Pancreas (tissue), 10 donors: ENCODE measurements at regions not wholly inside any gene's neighbourhood (a gene's known extent, or its start where the extent isn't known, plus 50 kb on each side); places are given as distances from the start of the nearest gene placed in this dataset.

ENCODE experiments used
- ATAC-seq, 4 donors: fragments of 200-7000 bp; cut with Tn5 transposase; one replicate each; pipeline versions ENCODE4 v1.8.0 to v1.9.1; 2020; ENCODE audit warnings: mild to moderate bottlenecking in 4 of 4, moderate library complexity in 4 of 4
- DNase-seq, 6 donors: peaks; one replicate each; pipeline ENCODE4 v3.0.0-alpha.2; 2020
- FAIRE-seq: peaks from 2 replicates; lab custom pipeline; 2012; peaks lifted over from hg19 to GRCh38; lab: Jason Lieb, UNC
- H3K27ac ChIP-seq, 4 donors: fragments of 200-600 bp; sonication (generic); 1 replicate in 3 of 4; 2 replicates in 1 of 4; pipeline versions ENCODE4 v1.5.0 to v1.8.0; 2020
- H3K27me3 ChIP-seq, 4 donors: fragments of 200-600 bp; one replicate each; pipeline ENCODE4 v1.8.0; 2021
- H3K36me3 ChIP-seq, 3 donors: fragments of 200-600 bp; sonication (generic) in 1 of 3; one replicate each; pipeline versions ENCODE4 v1.5.0 to v1.8.0; 2020 to 2021
- H3K4me1 ChIP-seq, 3 donors: fragments of 200-600 bp; one replicate each; pipeline ENCODE4 v1.8.0; 2021
- H3K4me3 ChIP-seq, 4 donors: fragments of 200-600 bp; sonication (generic) in 2 of 4; one replicate each; pipeline versions ENCODE4 v1.5.0 to v1.8.0; 2020 to 2021
- H3K9me3 ChIP-seq, 4 donors: fragments of 200-600 bp; one replicate each; pipeline ENCODE4 v1.8.0; 2021
- WGBS, 2 donors: extraction: QIAGEN DNeasy Blood & Tissue Kit; methylation state at CpG; one replicate each; pipeline ENCODE4 v1.1.7; 2013; 5-methylcytosine and 5-hydroxymethylcytosine counted together
- intact Hi-C, 3 donors: fragments of 100-400 bp; cut with DNase I; formaldehyde crosslinking; loops; one replicate each; pipeline versions ENCODE4 v1.11.1 to v1.14.2; 2022
- TF ChIP-seq, protein P1 (sequence below), 4 donors: fragments of 200-600 bp; sonication (generic) in 3 of 4; IDR thresholded peaks; one replicate each; pipeline versions ENCODE4 v1.5.0 to v1.8.0; 2021; ENCODE audit warnings: antibody characterized with exemption in 4 of 4
- donor health status: healthy with polysubstance abuse.
- donor health status: DM: no; HTN: no; CAD: no; lungs with moderate emphysema.
- donor health status: DM: no; HTN: no; CAD: no.
- donor health status: control.
- donor health status: control.
- donor health status: Bipolar disorder and iron deficiency.
- donor health status: DM: yes; HTN: yes; CAD: no.
- donor health status: DM: no; HTN: no; CAD: no.
- donor health status: DM: no; HTN: no; CAD: no.
- donor health status: DM: yes; HTN: yes; CAD: no.

DNA sequence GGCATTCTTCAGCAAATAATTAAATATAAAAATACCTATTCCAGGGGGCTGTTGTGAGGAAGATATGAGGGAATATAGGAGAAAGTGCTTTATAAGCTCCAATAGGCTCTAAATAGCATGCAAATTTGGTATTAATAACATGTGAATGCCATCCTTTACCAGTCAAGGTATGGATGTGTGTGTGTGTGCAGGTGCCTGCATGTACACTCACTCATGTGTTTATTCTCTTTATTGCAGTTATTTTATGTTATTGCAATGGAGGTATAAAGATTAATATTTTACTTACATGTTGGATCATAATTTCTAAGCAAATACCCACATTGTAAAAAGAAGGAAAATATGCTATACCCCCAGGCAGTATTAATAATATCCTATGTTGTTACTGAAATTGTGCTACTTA lies 1093.0 kb upstream of the GYPC start:
- no peaks in the 10 kb centered on the region for H3K27me3 ChIP-seq
- H3K4me3 ChIP-seq: no peak overlapping the region
- TF ChIP-seq, protein P1, sequence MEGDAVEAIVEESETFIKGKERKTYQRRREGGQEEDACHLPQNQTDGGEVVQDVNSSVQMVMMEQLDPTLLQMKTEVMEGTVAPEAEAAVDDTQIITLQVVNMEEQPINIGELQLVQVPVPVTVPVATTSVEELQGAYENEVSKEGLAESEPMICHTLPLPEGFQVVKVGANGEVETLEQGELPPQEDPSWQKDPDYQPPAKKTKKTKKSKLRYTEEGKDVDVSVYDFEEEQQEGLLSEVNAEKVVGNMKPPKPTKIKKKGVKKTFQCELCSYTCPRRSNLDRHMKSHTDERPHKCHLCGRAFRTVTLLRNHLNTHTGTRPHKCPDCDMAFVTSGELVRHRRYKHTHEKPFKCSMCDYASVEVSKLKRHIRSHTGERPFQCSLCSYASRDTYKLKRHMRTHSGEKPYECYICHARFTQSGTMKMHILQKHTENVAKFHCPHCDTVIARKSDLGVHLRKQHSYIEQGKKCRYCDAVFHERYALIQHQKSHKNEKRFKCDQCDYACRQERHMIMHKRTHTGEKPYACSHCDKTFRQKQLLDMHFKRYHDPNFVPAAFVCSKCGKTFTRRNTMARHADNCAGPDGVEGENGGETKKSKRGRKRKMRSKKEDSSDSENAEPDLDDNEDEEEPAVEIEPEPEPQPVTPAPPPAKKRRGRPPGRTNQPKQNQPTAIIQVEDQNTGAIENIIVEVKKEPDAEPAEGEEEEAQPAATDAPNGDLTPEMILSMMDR (IDR thresholded peaks at IDR 0.05): no peak
- H3K9me3 ChIP-seq: no peaks in the 10 kb centered on the region
- DNase-seq (no peak), ATAC-seq (no peak), FAIRE-seq (no peak)
- H3K4me1 ChIP-seq: no peaks in the 10 kb centered on the region
- H3K36me3 ChIP-seq: no peaks in the 10 kb centered on the region
- intact Hi-C loops: no loop called here
- H3K27ac ChIP-seq: no peak overlapping the region

DNA sequence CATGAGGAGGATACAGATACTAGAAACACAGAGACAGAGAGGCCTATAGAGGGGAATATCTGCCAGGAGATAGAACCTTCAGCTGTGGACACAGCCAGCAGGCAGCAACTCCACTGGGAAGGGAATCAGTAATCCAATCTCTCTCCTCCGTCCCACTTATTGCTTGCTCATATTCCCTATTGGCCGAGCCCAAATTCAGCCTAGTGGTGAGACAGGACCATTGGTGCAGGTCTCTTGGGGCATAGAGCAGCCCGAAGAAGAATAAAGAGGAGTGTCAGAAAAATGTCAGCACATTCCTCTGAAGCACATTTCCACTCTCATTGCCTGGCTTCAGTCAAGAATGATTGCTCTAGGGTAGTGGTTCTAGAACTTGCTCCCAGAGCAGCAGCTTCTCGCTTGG lies 1091.5 kb upstream of the GYPC start:
- intact Hi-C loops: no loop called here
- DNase-seq: no peak
- FAIRE-seq: no peak
- TF ChIP-seq, protein P1 (IDR thresholded peaks at IDR 0.05): no peak
- no peak for ATAC-seq
- H3K4me3 ChIP-seq: no peak overlapping the region
- WGBS, 2 donors: 44 to 47% methylated on average over 4 of the region's 4 CpGs
- H3K27ac ChIP-seq: no peak overlapping the region
- H3K27me3 ChIP-seq: no peaks in the 10 kb centered on the region
- no peaks in the 10 kb centered on the region for H3K36me3 ChIP-seq
- no peaks in the 10 kb centered on the region for H3K4me1 ChIP-seq
- H3K9me3 ChIP-seq: no peaks in the 10 kb centered on the region

DNA sequence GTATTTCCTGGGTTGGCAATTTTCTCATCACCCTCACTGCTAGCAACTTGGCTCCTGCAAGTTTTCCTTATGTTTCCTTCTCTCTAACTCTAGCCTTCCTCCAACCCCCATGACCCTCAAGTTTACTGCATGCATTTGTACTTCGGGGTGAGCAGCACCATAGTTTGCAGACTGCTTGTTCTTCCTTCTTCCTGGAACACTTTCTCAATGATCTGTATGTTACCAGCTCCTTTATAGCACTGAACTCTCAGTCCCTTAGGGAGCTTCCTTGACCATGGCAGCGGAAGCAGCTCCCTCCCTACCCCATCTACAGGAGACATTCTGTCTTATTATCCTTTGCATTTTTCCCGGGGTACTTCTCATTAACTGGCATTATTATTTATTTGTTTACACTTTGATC lies 1089.5 kb upstream of the GYPC start:
- no peak for DNase-seq
- no peaks in the 10 kb centered on the region for H3K27me3 ChIP-seq
- FAIRE-seq: no peak
- no peaks in the 10 kb centered on the region for H3K36me3 ChIP-seq
- no peak overlapping the region for H3K4me3 ChIP-seq
- no peaks in the 10 kb centered on the region for H3K4me1 ChIP-seq
- ATAC-seq: no peak
- 51 to 64% methylated on average over 3 of the region's 3 CpGs for WGBS, 2 donors
- no peaks in the 10 kb centered on the region for H3K9me3 ChIP-seq
- no peak overlapping the region for H3K27ac ChIP-seq
- intact Hi-C loops: no loop called here
- TF ChIP-seq, protein P1 (IDR thresholded peaks at IDR 0.05): no peak

DNA sequence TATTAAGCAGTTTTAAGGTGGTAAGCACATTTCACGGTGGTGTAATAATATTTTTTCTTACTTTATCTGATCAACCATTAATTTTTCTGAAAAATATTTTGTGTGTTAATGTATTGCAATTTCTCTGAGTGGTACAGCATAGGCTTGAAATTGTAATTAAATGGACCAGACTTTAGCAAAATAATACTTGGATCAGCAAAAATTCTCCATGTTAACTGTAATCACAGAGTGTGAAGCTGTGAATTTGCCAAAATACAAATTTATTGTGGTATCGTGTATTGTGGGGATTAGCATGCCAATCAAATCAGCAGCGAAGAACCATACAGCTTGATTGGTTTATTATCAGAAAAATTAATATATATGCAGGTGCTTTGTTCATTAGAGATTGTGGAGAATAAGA lies 1088.9 kb upstream of the GYPC start:
- WGBS, 2 donors: 64 to 81% methylated on average over 3 of the region's 3 CpGs

DNA sequence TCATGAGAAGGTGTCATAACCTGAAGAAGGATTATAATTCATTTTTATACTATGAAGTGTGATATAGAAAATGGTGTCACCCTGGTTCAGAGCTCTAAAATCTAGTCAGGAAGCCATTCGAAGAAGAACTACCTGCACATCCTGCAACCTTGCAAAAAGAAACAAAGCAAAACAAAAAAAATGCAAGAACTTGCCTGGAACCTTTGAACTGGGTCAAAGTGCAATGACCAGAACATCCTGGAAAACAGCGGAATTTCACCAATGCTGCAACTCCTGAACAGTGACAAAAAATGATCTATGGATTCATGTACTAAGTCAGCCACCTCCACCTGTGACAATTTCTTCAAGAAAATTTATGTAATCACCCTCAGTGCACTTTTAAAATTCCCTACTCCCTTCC lies 1083.3 kb upstream of the GYPC start:
- FAIRE-seq: no peak
- H3K27me3 ChIP-seq: no peaks in the 10 kb centered on the region
- 52 to 58% methylated on average over 2 of the region's 2 CpGs for WGBS, 2 donors
- H3K36me3 ChIP-seq: no peaks in the 10 kb centered on the region
- TF ChIP-seq, protein P1 (IDR thresholded peaks at IDR 0.05): no peak
- no peak for ATAC-seq
- H3K27ac ChIP-seq: no peak overlapping the region
- intact Hi-C loops: no loop called here
- no peak overlapping the region for H3K4me3 ChIP-seq
- no peaks in the 10 kb centered on the region for H3K4me1 ChIP-seq
- no peaks in the 10 kb centered on the region for H3K9me3 ChIP-seq
- no peak for DNase-seq

More for the DNA sequence above, 1088.9 kb upstream of the GYPC start:
- TF ChIP-seq, protein P1 (IDR thresholded peaks at IDR 0.05): no peak
- Histone ChIP-seq H3K27ac (no peak overlapping the region), H3K4me1 (no peaks in the 10 kb centered on the region), H3K27me3 (no peaks in the 10 kb centered on the region), H3K36me3 (no peaks in the 10 kb centered on the region), H3K4me3 (no peak overlapping the region), H3K9me3 (no peaks in the 10 kb centered on the region)
- no peak for FAIRE-seq
- no peak for ATAC-seq
- intact Hi-C loops: no loop called here
- no peak for DNase-seq
